Vagina (tissue), 2 donors: ENCODE measurements at regions not wholly inside any gene's neighbourhood (a gene's known extent, or its start where the extent isn't known, plus 50 kb on each side); places are given as distances from the start of the nearest gene placed in this dataset.

ENCODE experiments used
- CTCF ChIP-seq, 3 experiments: fragments of 450-650 bp in 2 of 3; fragments of 200-600 bp in 1 of 3; sonication (generic) in 1 of 3; IDR thresholded peaks; one replicate each; pipeline ENCODE4 v1.5.1; 2017 to 2019; ENCODE audit warnings: antibody characterized with exemption in 3 of 3, mild to moderate bottlenecking in 2 of 3, moderate library complexity in 2 of 3
- POLR2A ChIP-seq, 2 donors: fragments of 450-650 bp; IDR thresholded peaks; one replicate each; pipeline ENCODE4 v1.6.1; 2017; ENCODE audit warnings: antibody characterized with exemption in 2 of 2, mild to moderate bottlenecking in 2 of 2, moderate library complexity in 2 of 2
- POLR2AphosphoS5 ChIP-seq, 2 donors: sonication (generic); formaldehyde crosslinking; IDR thresholded peaks; one replicate each; pipeline ENCODE4 v1.9.0; 2017; ENCODE audit warnings: antibody characterized with exemption in 2 of 2, mild to moderate bottlenecking in 2 of 2, low read depth in 1 of 2; ENCODE audit not compliant: insufficient read depth in 1 of 2

DNA sequence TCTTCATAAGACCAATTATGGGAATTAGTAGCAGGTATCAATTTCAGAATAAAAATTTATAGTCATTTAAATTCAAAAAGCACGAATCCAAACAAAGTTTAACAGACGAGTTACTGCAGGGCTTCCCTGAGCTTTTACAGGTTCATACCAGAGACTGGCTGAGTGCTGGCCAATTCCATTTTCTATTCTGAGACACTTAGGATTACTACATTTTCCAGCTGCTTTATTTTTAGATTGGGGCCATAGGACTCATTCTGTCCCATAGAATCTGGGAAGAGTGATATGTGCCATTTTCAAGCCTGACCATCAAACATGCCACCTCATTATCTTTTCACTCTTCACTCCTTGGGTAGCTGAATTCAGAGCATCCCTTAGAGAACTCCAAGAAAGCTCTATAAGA is 410.7 kb downstream of the DNAH5 start:
- TF ChIP-seq CTCF (IDR thresholded peaks at IDR 0.05) (no peak), POLR2AphosphoS5 (IDR thresholded peaks at IDR 0.05; ENCODE audit: insufficient read depth in 1 of 2, low read depth in 1 of 2) (no peak), POLR2A (IDR thresholded peaks at IDR 0.05) (no peak)
